CD4-positive, alpha-beta T cell treated with Interleukin-15 for 1 hour (primary cell): ENCODE measurements at regions not wholly inside any gene's neighbourhood (a gene's known extent, or its start where the extent isn't known, plus 50 kb on each side); places are given as distances from the start of the nearest gene placed in this dataset.
"Not testable (repeated sequence)": the region's sequence is repeated elsewhere in the genome, so short reads cannot be mapped to it uniquely, and the experiment has no call there.

Experiments used
- DNase-seq: peaks from one replicate; pipeline ENCODE4 v3.0.0-alpha.2; 2020

- no peak for DNase-seq
Observed at GRCh38 chr12:7591531-7591930, 74.2 kb downstream of the APOBEC1 start.

GRCh38 chr12:7590085-7590484, 75.6 kb downstream of the APOBEC1 start:
- DNase-seq = not testable (repeated sequence)

GRCh38 chr12:7588742-7589329, 76.9 kb downstream of the APOBEC1 start:
- peak; percentile 38 for DNase-seq

GRCh38 chr12:7584137-7584536, 80.6 kb upstream of the CD163 start:
- not testable (repeated sequence) for DNase-seq

- DNase-seq = no peak
Observed at GRCh38 chr12:7583471-7583870, 79.9 kb upstream of the CD163 start.

GRCh38 chr12:7582796-7583195, 79.2 kb upstream of the CD163 start:
- no peak for DNase-seq

- DNase-seq = no peak
Observed at GRCh38 chr12:7581625-7582024, 78.0 kb upstream of the CD163 start.

- DNase-seq = no peak
Observed at GRCh38 chr12:7581046-7581445, 77.5 kb upstream of the CD163 start.

GRCh38 chr12:7571257-7571656, 67.7 kb upstream of the CD163 start:
- DNase-seq = no peak

GRCh38 chr12:7557227-7557626, 53.6 kb upstream of the CD163 start:
- DNase-seq = no peak

GRCh38 chr12:7555752-7556151, 52.2 kb upstream of the CD163 start:
- no peak for DNase-seq

GRCh38 chr12:7554831-7555230, 51.3 kb upstream of the CD163 start:
- not testable (repeated sequence) for DNase-seq
